ENCODE measurements at regions not wholly inside any gene's neighbourhood (a gene's known extent, or its start where the extent isn't known, plus 50 kb on each side); places are given as distances from the start of the nearest gene placed in this dataset.

GRCh38 chr1:201709564-201710295 lies 119.2 kb upstream of the IPO9 start:
- peaks cover 5% of the 10 kb centered on the region for H3K4me1 Mint-ChIP-seq
- ATAC-seq (ENCODE audit: low read depth): peak; percentile 90

GRCh38 chr1:201710632-201711597 lies 118.0 kb upstream of the IPO9 start:
- DNase-seq (no peak), ATAC-seq (ENCODE audit: low read depth) (no peak)
- POLR2A ChIA-PET: no interaction called here
- H3K36me3 Mint-ChIP-seq: no peaks in the 10 kb centered on the region
- H3K27me3 Mint-ChIP-seq: peaks cover 2% of the 10 kb centered on the region
- no peak overlapping the region for H3K4me3 Mint-ChIP-seq
- no peak overlapping the region for H3K27ac Mint-ChIP-seq
- H3K4me1 Mint-ChIP-seq: peaks cover 7% of the 10 kb centered on the region
- no peaks in the 10 kb centered on the region for H3K9me3 Mint-ChIP-seq

More at GRCh38 chr1:201709564-201710295, 119.2 kb upstream of the IPO9 start:
- H3K36me3 Mint-ChIP-seq: no peaks in the 10 kb centered on the region
- POLR2A ChIA-PET: interaction anchor here (1.0 kb wide), 1 partner anchor 83 kb away, joined by 5 read pairs; no protein-coding TSS in a partner anchor
- no peak overlapping the region for H3K27ac Mint-ChIP-seq
- peak; percentile 77 for DNase-seq
- H3K9me3 Mint-ChIP-seq: no peaks in the 10 kb centered on the region
- no peak overlapping the region for H3K4me3 Mint-ChIP-seq
- peaks cover 5% of the 10 kb centered on the region for H3K27me3 Mint-ChIP-seq

- Mint-ChIP-seq H3K4me1 (peaks cover 7% of the 10 kb centered on the region), H3K36me3 (no peaks in the 10 kb centered on the region), H3K4me3 (no peak overlapping the region), H3K27me3 (peaks cover 2% of the 10 kb centered on the region), H3K9me3 (no peaks in the 10 kb centered on the region), H3K27ac (no peak overlapping the region)
- ATAC-seq (ENCODE audit: low read depth): no peak
- POLR2A ChIA-PET: no interaction called here
- DNase-seq: no peak
Measured at GRCh38 chr1:201711811-201712210, 117.1 kb upstream of the IPO9 start.

GRCh38 chr1:201712387-201713085 lies 116.4 kb upstream of the IPO9 start:
- peaks cover 2% of the 10 kb centered on the region for H3K27me3 Mint-ChIP-seq

GRCh38 chr1:201713086-201713810 lies 115.7 kb upstream of the IPO9 start:
- ATAC-seq (ENCODE audit: low read depth) (no peak), DNase-seq (no peak)
- no peaks in the 10 kb centered on the region for H3K36me3 Mint-ChIP-seq
- H3K4me1 Mint-ChIP-seq: peaks cover 5% of the 10 kb centered on the region
- POLR2A ChIA-PET: no interaction called here
- no peak overlapping the region for H3K27ac Mint-ChIP-seq
- no peak overlapping the region for H3K4me3 Mint-ChIP-seq
- H3K27me3 Mint-ChIP-seq: peaks cover 2% of the 10 kb centered on the region
- H3K9me3 Mint-ChIP-seq: no peaks in the 10 kb centered on the region

More at GRCh38 chr1:201712387-201713085, 116.4 kb upstream of the IPO9 start:
- Mint-ChIP-seq H3K36me3 (no peaks in the 10 kb centered on the region), H3K4me3 (no peak overlapping the region), H3K9me3 (no peaks in the 10 kb centered on the region), H3K4me1 (peaks cover 7% of the 10 kb centered on the region), H3K27ac (no peak overlapping the region)
- POLR2A ChIA-PET: no interaction called here
- ATAC-seq (ENCODE audit: low read depth) (no peak), DNase-seq (no peak)

- ATAC-seq (ENCODE audit: low read depth): no peak
- Mint-ChIP-seq H3K4me1 (peaks cover 4% of the 10 kb centered on the region), H3K4me3 (no peak overlapping the region), H3K27ac (no peak overlapping the region), H3K36me3 (no peaks in the 10 kb centered on the region), H3K9me3 (no peaks in the 10 kb centered on the region), H3K27me3 (peaks cover 2% of the 10 kb centered on the region)
- POLR2A ChIA-PET: no interaction called here
- DNase-seq: no peak
Measured at GRCh38 chr1:201714542-201715329, 114.2 kb upstream of the IPO9 start.

GRCh38 chr1:201715351-201715750 lies 113.6 kb upstream of the IPO9 start:
- DNase-seq: no peak
- POLR2A ChIA-PET: no interaction called here
- no peaks in the 10 kb centered on the region for H3K36me3 Mint-ChIP-seq

GRCh38 chr1:201715801-201716741 lies 112.9 kb upstream of the IPO9 start:
- Mint-ChIP-seq H3K36me3 (no peaks in the 10 kb centered on the region), H3K9me3 (no peaks in the 10 kb centered on the region), H3K4me1 (peaks cover 4% of the 10 kb centered on the region), H3K4me3 (no peak overlapping the region), H3K27ac (no peak overlapping the region), H3K27me3 (peaks cover 2% of the 10 kb centered on the region)
- no peak for DNase-seq
- ATAC-seq (ENCODE audit: low read depth): no peak
- POLR2A ChIA-PET: no interaction called here

More at GRCh38 chr1:201715351-201715750, 113.6 kb upstream of the IPO9 start:
- no peak for ATAC-seq (ENCODE audit: low read depth)
- peaks cover 2% of the 10 kb centered on the region for H3K27me3 Mint-ChIP-seq
- no peak overlapping the region for H3K4me3 Mint-ChIP-seq
- H3K27ac Mint-ChIP-seq: no peak overlapping the region
- H3K9me3 Mint-ChIP-seq: no peaks in the 10 kb centered on the region
- H3K4me1 Mint-ChIP-seq: peaks cover 4% of the 10 kb centered on the region

- H3K36me3 Mint-ChIP-seq: no peaks in the 10 kb centered on the region
- POLR2A ChIA-PET: no interaction called here
Measured at GRCh38 chr1:201716742-201717135, 112.2 kb upstream of the IPO9 start.

GRCh38 chr1:201717286-201717685 lies 111.7 kb upstream of the IPO9 start:
- DNase-seq (no peak), ATAC-seq (ENCODE audit: low read depth) (no peak)
- H3K27me3 Mint-ChIP-seq: peaks cover 2% of the 10 kb centered on the region
- H3K36me3 Mint-ChIP-seq: no peaks in the 10 kb centered on the region
- no peak overlapping the region for H3K4me3 Mint-ChIP-seq
- POLR2A ChIA-PET: no interaction called here
- H3K4me1 Mint-ChIP-seq: peaks cover 4% of the 10 kb centered on the region
- H3K27ac Mint-ChIP-seq: no peak overlapping the region
- no peaks in the 10 kb centered on the region for H3K9me3 Mint-ChIP-seq

More at GRCh38 chr1:201716742-201717135, 112.2 kb upstream of the IPO9 start:
- no peak for DNase-seq
- Mint-ChIP-seq H3K4me1 (peaks cover 4% of the 10 kb centered on the region), H3K27ac (no peak overlapping the region), H3K4me3 (no peak overlapping the region), H3K9me3 (no peaks in the 10 kb centered on the region), H3K27me3 (peaks cover 2% of the 10 kb centered on the region)
- no peak for ATAC-seq (ENCODE audit: low read depth)

- Mint-ChIP-seq H3K27me3 (peaks cover 6% of the 10 kb centered on the region), H3K4me3 (no peak overlapping the region), H3K4me1 (peaks cover 2% of the 10 kb centered on the region), H3K27ac (no peak overlapping the region), H3K36me3 (no peaks in the 10 kb centered on the region), H3K9me3 (no peaks in the 10 kb centered on the region)
- POLR2A ChIA-PET: no interaction called here
- ATAC-seq (ENCODE audit: low read depth): no peak
- peak; percentile 19 for DNase-seq
Measured at GRCh38 chr1:201718346-201719202, 110.4 kb upstream of the IPO9 start.

Measured in activated naive CD8-positive, alpha-beta T cell treated with anti-CD3 and anti-CD28 coated beads, Interleukin-2, amount 10 ng/mL, durations not matched to agents 7 days and 5 days (primary cell).